T-helper 1 cell (primary cell): ENCODE measurements at regions not wholly inside any gene's neighbourhood (a gene's known extent, or its start where the extent isn't known, plus 50 kb on each side); places are given as distances from the start of the nearest gene placed in this dataset.

Source experiments
- DNase-seq, 5 donors: peaks; one replicate each; pipeline ENCODE4 v3.0.0-alpha.2; 2012 to 2020

- DNase-seq, result no peak
Observed at GRCh38 chr5:167152561-167152960, 1138.9 kb upstream of the WWC1 start.

GRCh38 chr5:167155387-167156005 is 1135.9 kb upstream of the WWC1 start:
- DNase-seq, result no peak

GRCh38 chr5:167156446-167156845 is 1135.0 kb upstream of the WWC1 start:
- DNase-seq, result no peak

- DNase-seq, result no peak
Observed at GRCh38 chr5:167158588-167158987, 1132.9 kb upstream of the WWC1 start.

- no peak for DNase-seq
Observed at GRCh38 chr5:167160388-167160787, 1131.1 kb upstream of the WWC1 start.

GRCh38 chr5:167166696-167167095 is 1124.7 kb upstream of the WWC1 start:
- DNase-seq, result no peak

GRCh38 chr5:167167191-167167795 is 1124.2 kb upstream of the WWC1 start:
- DNase-seq, result no peak

- no peak for DNase-seq
Observed at GRCh38 chr5:167168971-167169370, 1122.5 kb upstream of the WWC1 start.

- no peak for DNase-seq
Observed at GRCh38 chr5:167171056-167171455, 1120.4 kb upstream of the WWC1 start.

- no peak for DNase-seq
Observed at GRCh38 chr5:167177736-167178135, 1113.7 kb upstream of the WWC1 start.

GRCh38 chr5:167180906-167181305 is 1110.5 kb upstream of the WWC1 start:
- no peak for DNase-seq

- DNase-seq, result no peak
Observed at GRCh38 chr5:167205881-167206280, 1085.6 kb upstream of the WWC1 start.

GRCh38 chr5:167207081-167207480 is 1084.4 kb upstream of the WWC1 start:
- no peak for DNase-seq

- no peak for DNase-seq
Observed at GRCh38 chr5:167208911-167209310, 1082.5 kb upstream of the WWC1 start.

- DNase-seq, result no peak
Observed at GRCh38 chr5:167217097-167217743, 1074.2 kb upstream of the WWC1 start.

GRCh38 chr5:167219298-167219697 is 1072.1 kb upstream of the WWC1 start:
- DNase-seq, result no peak

- no peak for DNase-seq
Observed at GRCh38 chr5:167226386-167226785, 1065.1 kb upstream of the WWC1 start.

GRCh38 chr5:167228134-167228533 is 1063.3 kb upstream of the WWC1 start:
- no peak for DNase-seq

- DNase-seq, result no peak
Observed at GRCh38 chr5:167229751-167230150, 1061.7 kb upstream of the WWC1 start.

GRCh38 chr5:167230414-167230813 is 1061.0 kb upstream of the WWC1 start:
- no peak for DNase-seq

GRCh38 chr5:167232675-167233311 is 1058.7 kb upstream of the WWC1 start:
- DNase-seq, result no peak

- no peak for DNase-seq
Observed at GRCh38 chr5:167233507-167234220, 1057.8 kb upstream of the WWC1 start.

GRCh38 chr5:167241436-167242067 is 1049.9 kb upstream of the WWC1 start:
- DNase-seq, result no peak
